Testis (tissue), 2 donors: ENCODE measurements at regions not wholly inside any gene's neighbourhood (a gene's known extent, or its start where the extent isn't known, plus 50 kb on each side); places are given as distances from the start of the nearest gene placed in this dataset.

ENCODE experiments used
- CTCF ChIP-seq, 3 experiments: fragments of 450-650 bp in 2 of 3; fragments of 200-600 bp in 1 of 3; sonication (generic) in 1 of 3; IDR thresholded peaks; one replicate each; pipeline ENCODE4 v1.5.1; 2016 to 2019; ENCODE audit warnings: antibody characterized with exemption in 3 of 3, mild to moderate bottlenecking in 2 of 3, moderate library complexity in 1 of 3
- POLR2A ChIP-seq: fragments of 450-650 bp; IDR thresholded peaks from one replicate; pipeline ENCODE4 v1.6.1; 2017; ENCODE audit warnings: antibody characterized with exemption, mild to moderate bottlenecking, moderate library complexity

GRCh38 chr4:11505221-11505971 lies 76.7 kb upstream of the HS3ST1 start:
- TF ChIP-seq POLR2A (no peak), CTCF (IDR thresholded peaks at IDR 0.05) (no peak)
